ENCODE measurements at regions not wholly inside any gene's neighbourhood (a gene's known extent, or its start where the extent isn't known, plus 50 kb on each side); places are given as distances from the start of the nearest gene placed in this dataset.

DNA sequence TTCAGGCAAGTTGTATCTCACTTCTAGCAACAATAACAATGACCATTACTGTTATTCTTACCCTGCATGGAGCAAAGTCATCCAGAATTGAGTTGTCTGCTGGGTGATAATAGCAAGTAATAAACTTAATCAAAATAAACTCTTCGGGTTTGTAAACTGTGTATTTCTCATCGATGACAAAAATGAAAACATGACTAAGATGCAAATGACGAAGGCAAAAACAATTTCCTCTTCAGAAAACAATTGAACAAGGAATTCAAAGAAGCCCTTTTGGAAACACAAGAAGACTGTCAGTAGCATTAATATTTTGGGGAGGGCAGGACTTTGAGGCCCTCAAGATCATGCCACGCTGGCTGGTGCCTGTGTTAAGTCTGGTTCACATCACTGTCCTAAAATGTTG lies 232.0 kb downstream of the BTG1 start:
- Histone ChIP-seq H3K27me3 (replicated peaks; ENCODE audit: control insufficient read depth, insufficient read depth, low read length) (no peaks in the 10 kb centered on the region), H3K4me3 (replicated peaks; ENCODE audit: low read depth, low read length) (no peak overlapping the region), H3K36me3 (ENCODE audit: control insufficient read depth, insufficient read depth, low read length) (no peaks in the 10 kb centered on the region)
- TF ChIP-seq CTCF (IDR thresholded peaks at IDR 0.05; ENCODE audit: insufficient read depth, low read length, poor library complexity, severe bottlenecking) = no peak
- no peak for DNase-seq (ENCODE audit: extremely low read depth, insufficient read length)

GRCh38 chr12:91913124-91913523 lies 232.5 kb downstream of the BTG1 start:
- Histone ChIP-seq H3K27me3 (replicated peaks; ENCODE audit: control insufficient read depth, insufficient read depth, low read length) (no peaks in the 10 kb centered on the region), H3K4me3 (replicated peaks; ENCODE audit: low read depth, low read length) (no peak overlapping the region), H3K36me3 (ENCODE audit: control insufficient read depth, insufficient read depth, low read length) (no peaks in the 10 kb centered on the region)
- TF ChIP-seq CTCF (IDR thresholded peaks at IDR 0.05; ENCODE audit: insufficient read depth, low read length, poor library complexity, severe bottlenecking) = no peak
- no peak for DNase-seq (ENCODE audit: extremely low read depth, insufficient read length)

DNA sequence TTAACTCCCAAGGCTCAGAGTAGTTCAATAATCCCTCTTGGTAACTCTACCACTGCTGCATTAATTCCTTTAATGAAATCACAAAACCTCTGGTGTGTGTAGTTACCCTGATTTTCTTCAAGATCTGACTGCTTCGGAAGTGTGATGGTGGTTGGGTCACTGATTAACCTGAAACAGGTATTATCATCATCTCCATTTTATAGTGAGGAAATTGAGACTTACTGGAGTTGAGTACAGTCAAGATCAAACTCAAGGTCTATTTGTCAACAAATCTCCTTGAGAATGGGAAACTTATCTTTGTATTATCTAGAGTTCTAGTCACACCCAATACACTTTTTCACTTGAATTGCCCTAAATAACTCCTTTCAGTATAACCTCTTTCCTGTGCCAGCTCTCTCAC lies 233.5 kb downstream of the BTG1 start:
- Histone ChIP-seq H3K4me3 (replicated peaks; ENCODE audit: low read depth, low read length) (no peak overlapping the region), H3K36me3 (ENCODE audit: control insufficient read depth, insufficient read depth, low read length) (no peaks in the 10 kb centered on the region), H3K27me3 (replicated peaks; ENCODE audit: control insufficient read depth, insufficient read depth, low read length) (no peaks in the 10 kb centered on the region)
- TF ChIP-seq CTCF (IDR thresholded peaks at IDR 0.05; ENCODE audit: insufficient read depth, low read length, poor library complexity, severe bottlenecking) = no peak
- no peak for DNase-seq (ENCODE audit: extremely low read depth, insufficient read length)

- H3K27me3 ChIP-seq (replicated peaks; ENCODE audit: control insufficient read depth, insufficient read depth, low read length) = no peaks in the 10 kb centered on the region
- no peak for DNase-seq (ENCODE audit: extremely low read depth, insufficient read length)
- TF ChIP-seq CTCF (IDR thresholded peaks at IDR 0.05; ENCODE audit: insufficient read depth, low read length, poor library complexity, severe bottlenecking) = no peak
- no peaks in the 10 kb centered on the region for H3K36me3 ChIP-seq (ENCODE audit: control insufficient read depth, insufficient read depth, low read length)
- no peak overlapping the region for H3K4me3 ChIP-seq (replicated peaks; ENCODE audit: low read depth, low read length)
Measured at GRCh38 chr12:91910871-91911388, 234.7 kb downstream of the BTG1 start.

GRCh38 chr12:91902860-91903683 lies 242.6 kb downstream of the BTG1 start:
- no peak for TF ChIP-seq CTCF (IDR thresholded peaks at IDR 0.05; ENCODE audit: insufficient read depth, low read length, poor library complexity, severe bottlenecking)
- no peak for DNase-seq (ENCODE audit: extremely low read depth, insufficient read length)
- Histone ChIP-seq H3K36me3 (ENCODE audit: control insufficient read depth, insufficient read depth, low read length) (no peaks in the 10 kb centered on the region), H3K27me3 (replicated peaks; ENCODE audit: control insufficient read depth, insufficient read depth, low read length) (no peaks in the 10 kb centered on the region), H3K4me3 (replicated peaks; ENCODE audit: low read depth, low read length) (no peak overlapping the region)

All from GM06990 (cell line).